GM19043 (cell line): ENCODE measurements at regions not wholly inside any gene's neighbourhood (a gene's known extent, or its start where the extent isn't known, plus 50 kb on each side); places are given as distances from the start of the nearest gene placed in this dataset.

Experiments used
- ATAC-seq: cut with Tn5 transposase; IDR thresholded peaks from one replicate; pipeline ENCODE4 v1.9.1; 2021; ENCODE audit warnings: low read depth; ENCODE audit not compliant: unreplicated experiment

GRCh38 chr3:110708156-110708555 is 363.5 kb upstream of the NECTIN3 start:
- ATAC-seq: no peak

GRCh38 chr3:110710156-110710555 is 361.5 kb upstream of the NECTIN3 start:
- ATAC-seq: no peak

- no peak for ATAC-seq
Measured at GRCh38 chr3:110710603-110711002, 361.0 kb upstream of the NECTIN3 start.

GRCh38 chr3:110711130-110711832 is 360.3 kb upstream of the NECTIN3 start:
- ATAC-seq: no peak

GRCh38 chr3:110711851-110712516 is 359.6 kb upstream of the NECTIN3 start:
- ATAC-seq: no peak

- no peak for ATAC-seq
Measured at GRCh38 chr3:110727056-110727455, 344.6 kb upstream of the NECTIN3 start.

GRCh38 chr3:110731148-110731547 is 340.5 kb upstream of the NECTIN3 start:
- ATAC-seq: no peak

GRCh38 chr3:110732420-110732819 is 339.2 kb upstream of the NECTIN3 start:
- no peak for ATAC-seq

- no peak for ATAC-seq
Measured at GRCh38 chr3:110733045-110733444, 338.6 kb upstream of the NECTIN3 start.

GRCh38 chr3:110734524-110734923 is 337.1 kb upstream of the NECTIN3 start:
- no peak for ATAC-seq

GRCh38 chr3:110736332-110736731 is 335.3 kb upstream of the NECTIN3 start:
- ATAC-seq: peak; percentile 91

- ATAC-seq: no peak
Measured at GRCh38 chr3:110738531-110738930, 333.1 kb upstream of the NECTIN3 start.

- ATAC-seq: no peak
Measured at GRCh38 chr3:110741891-110742290, 329.7 kb upstream of the NECTIN3 start.

- ATAC-seq: peak; percentile 90
Measured at GRCh38 chr3:110743202-110743601, 328.4 kb upstream of the NECTIN3 start.

- no peak for ATAC-seq
Measured at GRCh38 chr3:110743984-110744383, 327.6 kb upstream of the NECTIN3 start.

- no peak for ATAC-seq
Measured at GRCh38 chr3:110744723-110745122, 326.9 kb upstream of the NECTIN3 start.

- no peak for ATAC-seq
Measured at GRCh38 chr3:110749006-110749405, 322.6 kb upstream of the NECTIN3 start.

GRCh38 chr3:110750201-110750600 is 321.4 kb upstream of the NECTIN3 start:
- ATAC-seq: no peak

GRCh38 chr3:110752307-110752706 is 319.3 kb upstream of the NECTIN3 start:
- no peak for ATAC-seq

- ATAC-seq: no peak
Measured at GRCh38 chr3:110753516-110753915, 318.1 kb upstream of the NECTIN3 start.

- no peak for ATAC-seq
Measured at GRCh38 chr3:110754212-110754916, 317.3 kb upstream of the NECTIN3 start.

GRCh38 chr3:110755345-110755744 is 316.3 kb upstream of the NECTIN3 start:
- ATAC-seq: no peak
